Activated naive CD8-positive, alpha-beta T cell treated with anti-CD3 and anti-CD28 coated beads, Interleukin-2, amount 50 U/mL, for 24 hours (primary cell): ENCODE measurements at regions not wholly inside any gene's neighbourhood (a gene's known extent, or its start where the extent isn't known, plus 50 kb on each side); places are given as distances from the start of the nearest gene placed in this dataset.

Experiments used
- ATAC-seq: fragments of 150-1000 bp; cut with Tn5 transposase; one replicate; pipeline ENCODE4 v1.10.0; 2021
- DNase-seq: peaks from one replicate; pipeline ENCODE4 v3.0.0; 2021
- H3K27ac Mint-ChIP-seq: one replicate; pipeline ENCODE4 v1.8.0; 2021; ENCODE audit warnings: mild to moderate bottlenecking, mixed read lengths
- H3K27me3 Mint-ChIP-seq: one replicate; pipeline ENCODE4 v1.8.0; 2021; ENCODE audit warnings: mixed read lengths
- H3K36me3 Mint-ChIP-seq: one replicate; pipeline ENCODE4 v1.8.0; 2021; ENCODE audit warnings: low read depth, mixed read lengths
- H3K4me1 Mint-ChIP-seq: one replicate; pipeline ENCODE4 v1.8.0; 2021; ENCODE audit warnings: mixed read lengths
- H3K4me3 Mint-ChIP-seq: one replicate; pipeline ENCODE4 v1.8.0; 2021; ENCODE audit warnings: mild to moderate bottlenecking, moderate library complexity, mixed read lengths
- H3K9me3 Mint-ChIP-seq: one replicate; pipeline ENCODE4 v1.8.0; 2021; ENCODE audit warnings: mixed read lengths

DNA sequence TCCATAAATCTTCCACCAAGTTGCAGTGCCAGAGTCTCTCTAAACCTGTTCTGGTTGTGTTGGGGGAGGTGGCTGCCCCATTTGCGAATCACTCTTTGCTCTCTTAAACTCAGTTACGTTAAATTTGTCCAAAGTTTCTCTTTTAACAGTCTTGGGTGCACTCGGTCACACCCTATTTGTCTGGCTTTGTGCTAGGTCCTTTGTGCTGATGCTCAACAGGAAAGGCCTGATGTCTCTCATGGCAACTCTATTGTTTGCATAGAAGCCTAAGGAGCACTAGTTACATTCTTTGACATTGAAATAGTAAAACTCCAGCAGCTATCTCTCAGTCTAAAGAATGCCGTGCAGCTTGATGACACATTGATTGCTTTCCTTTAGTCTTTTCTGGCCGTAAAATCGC lies 105.1 kb downstream of the TRMT11 start:
- Mint-ChIP-seq H3K36me3 (peaks cover 9% of the 10 kb centered on the region), H3K4me1 (peaks cover 7% of the 10 kb centered on the region), H3K27ac (no peak overlapping the region), H3K9me3 (no peaks in the 10 kb centered on the region), H3K4me3 (no peak overlapping the region), H3K27me3 (no peaks in the 10 kb centered on the region)
- no peak for DNase-seq
- ATAC-seq, result no peak

DNA sequence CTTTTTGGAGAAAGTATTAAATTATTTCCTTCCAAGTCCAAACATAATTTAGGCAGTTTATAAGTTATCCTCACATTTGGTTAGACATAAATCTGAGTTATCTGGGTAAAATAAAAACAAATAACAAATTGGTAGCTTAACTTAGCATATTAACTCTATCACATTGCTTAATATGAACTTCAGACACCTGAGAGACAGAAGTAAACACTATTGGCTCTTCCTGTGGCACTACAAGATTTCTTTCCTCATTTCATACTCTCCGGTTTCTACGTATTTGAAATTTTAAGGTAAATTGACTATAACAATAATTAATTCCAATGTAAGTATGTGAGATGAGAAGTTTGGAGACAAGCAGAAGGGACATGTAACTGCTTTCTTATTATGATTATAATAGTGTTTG lies 106.8 kb downstream of the TRMT11 start:
- DNase-seq (no peak), ATAC-seq (no peak)
- Mint-ChIP-seq H3K9me3 (no peaks in the 10 kb centered on the region), H3K27me3 (no peaks in the 10 kb centered on the region), H3K36me3 (peaks cover 9% of the 10 kb centered on the region), H3K27ac (no peak overlapping the region), H3K4me3 (no peak overlapping the region), H3K4me1 (no peaks in the 10 kb centered on the region)

DNA sequence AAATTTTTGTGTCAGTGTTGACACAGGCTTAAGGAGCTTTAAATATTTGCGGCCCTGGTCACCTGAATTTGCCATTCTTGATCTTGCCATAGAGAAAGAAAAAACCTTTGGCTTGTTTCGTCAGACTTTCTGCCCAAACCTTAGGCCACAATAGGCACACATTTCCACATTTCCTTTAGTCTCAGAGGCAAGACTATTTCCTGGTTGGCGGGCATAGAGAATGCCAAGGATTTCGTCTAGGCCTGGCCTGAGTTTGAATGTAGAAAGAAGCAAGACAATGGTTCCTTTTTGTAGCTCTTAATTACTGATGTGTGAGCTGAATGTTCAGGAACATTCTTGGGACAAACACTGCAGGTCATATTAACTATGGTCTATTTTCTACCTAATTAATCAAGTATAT lies 108.1 kb downstream of the TRMT11 start:
- H3K4me1 Mint-ChIP-seq, result no peaks in the 10 kb centered on the region
- no peaks in the 10 kb centered on the region for H3K27me3 Mint-ChIP-seq
- DNase-seq (no peak), ATAC-seq (no peak)
- no peaks in the 10 kb centered on the region for H3K9me3 Mint-ChIP-seq
- H3K4me3 Mint-ChIP-seq, result no peak overlapping the region
- no peak overlapping the region for H3K27ac Mint-ChIP-seq
- H3K36me3 Mint-ChIP-seq, result peaks cover 6% of the 10 kb centered on the region

DNA sequence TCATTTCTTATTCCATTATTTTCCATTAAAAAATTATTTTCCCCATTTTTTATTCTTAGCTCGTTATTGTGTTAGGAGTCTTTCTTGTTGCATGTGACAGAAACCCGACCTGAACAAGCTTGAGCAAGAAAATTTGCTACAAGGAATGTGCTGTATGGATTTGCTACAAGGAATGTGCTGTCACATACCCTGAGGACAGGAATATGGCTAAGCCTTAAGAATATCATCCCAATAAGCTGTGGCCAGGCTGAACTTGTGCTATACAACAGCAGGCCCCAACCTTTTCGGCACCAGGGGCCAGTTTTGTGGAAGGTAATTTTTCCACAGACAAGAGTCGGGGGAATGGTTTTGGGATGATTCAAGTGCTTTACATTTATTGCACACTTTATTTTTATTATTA lies 114.0 kb downstream of the TRMT11 start:
- no peaks in the 10 kb centered on the region for H3K27me3 Mint-ChIP-seq
- H3K4me3 Mint-ChIP-seq, result no peak overlapping the region
- no peaks in the 10 kb centered on the region for H3K4me1 Mint-ChIP-seq
- DNase-seq (no peak), ATAC-seq (no peak)
- H3K27ac Mint-ChIP-seq, result no peak overlapping the region
- H3K9me3 Mint-ChIP-seq, result no peaks in the 10 kb centered on the region
- H3K36me3 Mint-ChIP-seq, result peaks cover 13% of the 10 kb centered on the region

DNA sequence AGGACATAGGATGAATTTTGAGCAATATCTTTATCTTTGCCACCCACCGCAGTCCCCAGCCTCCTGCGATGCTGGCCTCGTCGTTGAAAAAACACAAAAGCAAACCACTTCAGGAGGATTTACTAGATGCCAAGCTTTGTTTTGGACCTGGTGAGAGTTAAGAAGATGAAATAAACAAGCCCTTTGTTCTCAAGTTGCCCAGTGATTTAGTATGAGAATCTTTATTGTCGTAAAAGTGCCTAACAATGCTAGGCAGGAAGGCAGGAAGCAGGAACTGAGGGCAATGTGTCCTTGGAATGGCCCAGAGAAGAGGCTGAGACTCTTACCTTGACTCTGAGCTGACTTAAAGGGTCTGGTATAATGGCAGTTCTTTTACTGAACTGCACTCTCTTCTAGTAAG lies 116.0 kb downstream of the TRMT11 start:
- Mint-ChIP-seq H3K27ac (no peak overlapping the region), H3K36me3 (peaks cover 13% of the 10 kb centered on the region)

DNA sequence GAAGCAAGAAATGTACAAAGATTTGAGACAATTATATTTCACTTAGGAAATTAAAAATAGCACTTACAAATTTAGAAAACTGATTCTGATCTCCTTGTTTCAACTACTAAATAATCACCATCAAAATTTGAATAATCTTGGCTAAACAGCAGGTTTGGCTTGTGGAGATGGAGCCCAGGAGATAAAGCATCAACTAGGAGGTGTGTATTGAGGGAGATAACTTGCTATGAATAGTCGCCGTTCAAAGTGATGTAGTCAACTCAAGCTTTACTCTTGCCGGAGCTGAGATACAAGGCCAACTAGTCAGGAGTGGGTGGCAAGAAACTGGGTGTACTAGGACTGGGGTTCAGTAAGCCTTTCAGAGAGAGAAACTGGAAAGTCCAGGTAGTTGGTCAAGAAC lies 117.7 kb downstream of the TRMT11 start:
- ATAC-seq, result no peak
- Mint-ChIP-seq H3K27me3 (no peaks in the 10 kb centered on the region), H3K4me3 (no peak overlapping the region), H3K36me3 (peaks cover 13% of the 10 kb centered on the region), H3K4me1 (no peaks in the 10 kb centered on the region), H3K27ac (no peak overlapping the region), H3K9me3 (no peaks in the 10 kb centered on the region)
- DNase-seq, result no peak

More for the DNA sequence above, 116.0 kb downstream of the TRMT11 start:
- ATAC-seq (no peak), DNase-seq (no peak)
- no peak overlapping the region for H3K4me3 Mint-ChIP-seq
- no peaks in the 10 kb centered on the region for H3K9me3 Mint-ChIP-seq
- no peaks in the 10 kb centered on the region for H3K27me3 Mint-ChIP-seq
- H3K4me1 Mint-ChIP-seq, result no peaks in the 10 kb centered on the region

DNA sequence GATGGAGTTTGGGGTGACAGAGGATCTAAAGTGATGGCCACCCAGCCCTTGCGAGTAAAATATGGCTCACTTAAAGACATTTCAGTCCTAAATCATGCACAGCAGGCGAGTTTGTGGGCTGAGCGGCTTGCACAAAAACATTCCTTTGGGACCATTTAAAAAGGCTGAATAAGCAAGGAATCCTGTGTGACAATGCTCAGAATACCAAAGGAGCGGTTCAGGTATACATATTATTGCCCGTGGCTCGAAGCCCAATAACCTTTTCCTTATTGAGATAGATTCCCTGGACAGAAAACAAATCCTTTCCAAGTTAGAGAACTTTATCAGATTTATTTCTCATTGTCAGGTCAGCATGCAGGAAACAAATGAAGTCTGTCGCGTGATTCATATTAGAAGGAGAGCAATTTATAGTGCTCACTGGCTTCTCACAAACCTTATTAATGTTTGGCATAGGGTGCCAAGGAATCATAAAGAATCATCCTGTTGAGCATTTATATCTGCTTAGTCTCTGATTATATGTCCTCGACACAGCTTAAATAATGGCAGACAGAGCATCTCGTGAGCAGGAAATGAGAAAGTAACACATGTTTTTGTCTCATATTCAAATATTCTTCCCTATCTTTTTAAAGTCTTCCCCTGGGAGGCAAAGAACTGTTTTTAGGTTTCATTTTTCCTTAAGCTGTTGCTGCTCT lies 121.3 kb downstream of the TRMT11 start:
- Mint-ChIP-seq H3K9me3 (no peaks in the 10 kb centered on the region), H3K4me1 (no peaks in the 10 kb centered on the region), H3K4me3 (no peak overlapping the region), H3K27me3 (no peaks in the 10 kb centered on the region), H3K27ac (no peak overlapping the region), H3K36me3 (peaks cover 5% of the 10 kb centered on the region)
- DNase-seq, result no peak
- ATAC-seq, result no peak

DNA sequence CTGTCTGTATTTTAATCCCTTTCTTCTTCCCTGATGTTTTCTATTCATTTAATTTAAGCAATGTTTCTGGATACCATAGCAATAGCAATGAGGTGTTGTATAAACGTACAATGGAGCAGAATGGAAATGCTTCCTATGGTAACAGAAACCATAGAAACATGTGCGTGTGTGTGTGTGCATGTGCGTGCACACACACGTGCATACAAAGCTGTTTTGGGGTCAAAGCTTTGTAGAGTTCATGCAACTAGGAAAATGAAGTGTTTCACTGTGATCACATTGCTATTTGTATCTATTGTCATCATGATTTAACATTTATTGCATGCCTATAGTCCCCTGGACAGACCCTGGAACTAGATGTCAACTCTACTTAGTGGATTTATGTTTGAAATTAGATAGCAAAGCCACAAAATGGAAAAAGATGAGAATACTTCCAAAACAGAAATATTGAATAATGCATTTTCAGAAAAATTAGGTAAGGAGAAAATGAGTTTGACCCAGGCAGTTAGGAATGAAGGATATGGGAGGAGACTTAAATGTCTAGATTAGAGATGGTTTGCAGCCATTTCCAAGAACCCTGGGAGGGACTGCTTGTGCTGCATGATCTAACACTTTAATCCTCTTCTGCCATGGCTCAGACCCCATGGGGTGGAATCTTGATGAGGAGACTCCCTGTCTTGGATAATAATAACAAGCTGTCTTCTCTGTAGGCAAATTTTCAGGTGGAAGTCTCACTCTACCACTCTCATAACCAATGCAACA lies 124.4 kb downstream of the TRMT11 start:
- Mint-ChIP-seq H3K27me3 (no peaks in the 10 kb centered on the region), H3K27ac (no peak overlapping the region), H3K9me3 (no peaks in the 10 kb centered on the region), H3K4me3 (no peak overlapping the region), H3K4me1 (no peaks in the 10 kb centered on the region), H3K36me3 (no peaks in the 10 kb centered on the region)
- ATAC-seq, result no peak
- no peak for DNase-seq

DNA sequence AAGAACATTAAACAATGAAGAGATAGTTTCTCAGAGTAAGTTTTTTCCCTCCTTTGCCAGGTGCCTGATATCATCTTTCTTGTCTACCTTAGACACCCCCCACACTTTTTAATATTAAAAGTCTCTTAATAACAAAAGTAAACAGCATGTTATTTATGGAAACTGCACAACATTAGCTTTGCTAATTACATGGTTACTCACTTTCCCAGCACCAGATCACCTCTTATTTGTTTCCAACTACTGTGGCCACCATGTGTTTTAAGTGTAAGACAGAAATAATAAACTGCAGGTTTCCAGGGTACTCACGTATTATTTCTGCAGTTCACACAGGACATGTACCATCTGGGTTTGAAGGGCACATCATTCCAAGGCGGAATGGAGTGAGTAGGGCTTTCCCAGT lies 125.0 kb downstream of the TRMT11 start:
- no peaks in the 10 kb centered on the region for H3K4me1 Mint-ChIP-seq
- H3K27ac Mint-ChIP-seq, result no peak overlapping the region
- H3K27me3 Mint-ChIP-seq, result no peaks in the 10 kb centered on the region
- H3K36me3 Mint-ChIP-seq, result no peaks in the 10 kb centered on the region
- H3K4me3 Mint-ChIP-seq, result no peak overlapping the region
- DNase-seq (no peak), ATAC-seq (no peak)
- H3K9me3 Mint-ChIP-seq, result no peaks in the 10 kb centered on the region

DNA sequence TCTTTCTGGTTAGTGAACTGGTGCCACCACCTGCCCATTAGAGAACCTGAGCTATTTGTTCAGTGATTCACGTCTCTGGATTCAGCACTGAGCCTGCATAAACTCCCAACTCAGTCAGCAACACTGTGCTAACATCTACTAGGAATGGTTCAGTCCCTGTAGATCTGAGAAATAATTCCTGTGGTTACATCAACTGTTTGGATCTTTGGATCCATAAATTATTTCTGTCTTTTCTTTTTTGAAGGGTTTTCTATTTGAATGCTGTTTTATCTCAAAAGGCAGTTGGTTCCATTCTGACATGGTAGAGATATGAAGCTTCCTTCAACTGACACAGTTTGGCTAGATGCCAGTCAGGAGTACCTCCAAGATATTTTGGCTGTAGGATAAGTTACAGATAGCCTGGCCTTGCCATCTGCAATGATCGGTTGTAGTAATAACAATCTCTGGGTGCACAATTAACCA lies 125.9 kb downstream of the TRMT11 start:
- Mint-ChIP-seq H3K27ac (no peak overlapping the region), H3K9me3 (no peaks in the 10 kb centered on the region), H3K4me3 (no peak overlapping the region), H3K27me3 (no peaks in the 10 kb centered on the region), H3K36me3 (no peaks in the 10 kb centered on the region), H3K4me1 (no peaks in the 10 kb centered on the region)
- DNase-seq (no peak), ATAC-seq (no peak)

DNA sequence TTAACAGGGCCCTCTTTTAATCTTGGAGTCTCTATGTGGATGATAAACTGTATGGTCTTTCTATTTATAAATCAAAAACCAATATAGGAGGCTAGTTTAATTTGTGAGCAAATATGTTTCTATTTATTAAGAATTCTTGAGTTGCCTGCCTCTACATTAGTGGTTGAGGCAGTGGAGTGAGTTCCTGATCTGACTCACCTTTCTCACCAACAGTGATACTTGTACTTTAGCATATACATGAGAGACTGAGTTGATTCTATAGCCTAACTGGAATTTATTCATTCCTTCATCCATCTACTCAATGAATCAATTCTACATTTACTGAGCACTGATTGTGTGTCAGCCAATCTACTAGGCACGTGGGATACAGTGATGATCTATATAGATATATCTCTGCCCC lies 126.9 kb downstream of the TRMT11 start:
- Mint-ChIP-seq H3K27ac (no peak overlapping the region), H3K36me3 (no peaks in the 10 kb centered on the region), H3K9me3 (no peaks in the 10 kb centered on the region), H3K4me3 (no peak overlapping the region), H3K27me3 (no peaks in the 10 kb centered on the region), H3K4me1 (no peaks in the 10 kb centered on the region)
- DNase-seq (no peak), ATAC-seq (no peak)

DNA sequence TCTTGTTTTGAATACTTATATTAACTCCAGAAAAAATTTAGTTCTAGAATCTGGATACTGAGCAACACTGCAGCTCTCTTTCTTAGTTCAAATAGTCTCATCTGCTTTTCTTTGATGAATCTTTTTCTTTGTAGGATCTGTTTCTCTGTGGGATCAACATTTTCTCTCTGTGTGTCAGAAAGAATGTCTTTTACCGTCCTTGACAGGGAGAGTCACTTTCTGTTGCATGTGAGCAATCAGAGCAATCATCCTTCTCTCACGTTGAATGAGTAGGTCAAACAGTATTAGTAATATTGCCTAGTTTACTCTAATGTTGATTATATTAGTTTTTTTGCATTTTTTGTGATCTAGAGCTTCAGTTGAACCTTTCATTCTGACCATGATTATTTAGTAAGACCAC lies 130.9 kb downstream of the TRMT11 start:
- Mint-ChIP-seq H3K4me3 (no peak overlapping the region), H3K9me3 (no peaks in the 10 kb centered on the region), H3K36me3 (peaks cover 3% of the 10 kb centered on the region), H3K27me3 (no peaks in the 10 kb centered on the region), H3K4me1 (no peaks in the 10 kb centered on the region), H3K27ac (no peak overlapping the region)
- ATAC-seq, result no peak
- no peak for DNase-seq

DNA sequence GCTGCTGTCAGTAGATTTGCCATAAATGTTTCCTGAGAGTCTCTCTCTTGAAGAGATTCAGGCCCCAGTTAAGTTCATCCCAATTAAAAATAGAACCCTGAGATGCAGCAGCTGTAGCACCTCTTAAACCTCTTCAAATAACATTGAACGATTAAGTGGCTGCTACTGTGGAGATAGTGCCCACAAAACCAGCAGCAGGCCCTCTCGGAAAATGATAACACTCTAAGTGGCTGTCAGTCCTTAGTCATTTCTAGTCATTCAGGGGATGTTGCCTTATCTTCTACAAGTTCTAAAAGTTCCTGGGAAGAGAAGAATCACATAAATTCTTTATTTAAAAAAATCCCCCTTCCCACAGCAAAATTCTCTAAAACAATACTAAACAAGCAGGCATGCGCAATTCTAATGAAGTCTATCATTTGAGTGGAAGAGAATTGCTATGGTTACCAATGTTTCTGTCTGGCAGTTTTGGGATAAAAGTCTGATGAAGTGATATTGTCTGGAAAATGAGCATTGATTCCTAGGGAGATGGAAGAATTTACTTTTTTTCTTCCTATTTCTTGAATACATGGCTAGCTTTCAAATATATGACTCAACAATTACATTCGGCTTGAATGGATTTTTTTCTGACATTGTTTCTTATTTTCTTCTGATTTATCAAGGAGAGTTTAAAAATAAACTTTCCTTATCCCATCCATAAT lies 131.9 kb downstream of the TRMT11 start:
- H3K36me3 Mint-ChIP-seq, result peaks cover 3% of the 10 kb centered on the region

DNA sequence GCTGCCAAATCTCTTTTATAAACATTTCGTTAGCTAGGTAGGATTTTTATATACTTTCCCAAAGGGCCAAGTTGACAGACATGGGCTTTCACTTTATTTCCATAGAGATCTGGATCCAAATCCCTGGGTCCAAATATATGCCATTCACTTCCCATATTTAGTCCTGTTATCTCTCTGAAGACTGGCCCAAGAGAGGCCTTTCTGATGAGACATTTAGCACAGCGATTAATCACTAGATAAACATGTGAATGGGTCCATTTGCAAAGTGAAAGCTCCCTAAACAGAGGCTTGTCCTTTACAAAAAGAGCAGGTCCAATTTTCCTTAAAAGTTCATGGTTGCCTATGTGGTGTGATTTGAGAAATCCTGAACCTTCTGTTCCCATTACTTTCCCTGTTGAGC lies 132.6 kb downstream of the TRMT11 start:
- H3K36me3 Mint-ChIP-seq, result peaks cover 3% of the 10 kb centered on the region
- no peak overlapping the region for H3K4me3 Mint-ChIP-seq
- H3K4me1 Mint-ChIP-seq, result no peaks in the 10 kb centered on the region
- DNase-seq (no peak), ATAC-seq (no peak)
- H3K27ac Mint-ChIP-seq, result no peak overlapping the region
- H3K27me3 Mint-ChIP-seq, result no peaks in the 10 kb centered on the region
- H3K9me3 Mint-ChIP-seq, result no peaks in the 10 kb centered on the region

More for the DNA sequence above, 131.9 kb downstream of the TRMT11 start:
- DNase-seq, result no peak
- no peaks in the 10 kb centered on the region for H3K27me3 Mint-ChIP-seq
- H3K4me3 Mint-ChIP-seq, result no peak overlapping the region
- no peak overlapping the region for H3K27ac Mint-ChIP-seq
- H3K9me3 Mint-ChIP-seq, result no peaks in the 10 kb centered on the region
- H3K4me1 Mint-ChIP-seq, result no peaks in the 10 kb centered on the region
- ATAC-seq, result no peak

DNA sequence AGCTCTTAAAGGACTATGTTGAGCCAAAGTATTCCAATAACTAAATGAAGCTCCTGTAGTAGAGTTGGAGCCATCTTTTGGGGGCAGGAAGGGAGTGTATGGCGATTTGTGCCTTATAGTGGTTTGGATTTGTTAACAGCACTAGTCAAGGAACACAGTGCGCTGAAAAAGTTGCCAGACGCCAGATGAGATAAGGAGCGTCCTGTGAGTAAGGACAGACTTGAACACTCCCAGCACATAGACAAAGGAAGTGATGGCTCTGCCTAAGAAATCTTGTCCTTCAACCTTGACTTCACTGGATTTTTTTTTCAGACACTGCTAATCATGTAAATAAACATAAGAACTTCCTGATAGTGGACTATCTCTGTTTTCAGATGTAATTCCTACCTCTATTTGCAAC lies 136.9 kb downstream of the TRMT11 start:
- Mint-ChIP-seq H3K27ac (no peak overlapping the region), H3K4me1 (no peaks in the 10 kb centered on the region), H3K9me3 (no peaks in the 10 kb centered on the region), H3K4me3 (no peak overlapping the region), H3K27me3 (no peaks in the 10 kb centered on the region), H3K36me3 (peaks cover 3% of the 10 kb centered on the region)
- no peak for DNase-seq
- ATAC-seq, result no peak
